Caco-2 (cell line): ENCODE measurements at regions not wholly inside any gene's neighbourhood (a gene's known extent, or its start where the extent isn't known, plus 50 kb on each side); places are given as distances from the start of the nearest gene placed in this dataset.

Experiments
- BruUV-seq: library from RNA; stranded (reverse); fragments of 400-500 nt; replicated peaks from 2 replicates; lab custom pipeline; 2021; lab: Mats Ljungman, UMichigan
- CTCF ChIA-PET: fragments of 300-600 bp; sonication (Branson Sonifier 250); formaldehyde crosslinking; loops from one replicate; lab custom pipeline; 2022; ENCODE audit warnings: antibody characterized with exemption; lab: Charles Lee
- POLR2A ChIA-PET: fragments of 300-600 bp; sonication (Branson Sonifier 250); formaldehyde crosslinking; loops from one replicate; lab custom pipeline; 2022; ENCODE audit warnings: antibody characterized with exemption; lab: Charles Lee
- DNase-seq, 2 experiments: peaks; one replicate each; pipeline versions ENCODE4 v3.0.0 to v3.0.0-alpha.2; 2020 to 2022
- H3K27me3 ChIP-seq: replicated peaks from 2 replicates; pipeline ENCODE4 v1.6.0; 2011; ENCODE audit warnings: low read length; ENCODE audit not compliant: control insufficient read depth, insufficient read depth
- H3K36me3 ChIP-seq: 2 replicates; pipeline ENCODE4 v1.5.1; 2011; ENCODE audit warnings: low read length; ENCODE audit not compliant: control insufficient read depth, insufficient read depth
- H3K4me1 ChIP-seq: fragments of 250-450 bp; sonication (Bioruptor Pico); 2 replicates; pipeline ENCODE4 v1.5.1; 2020; ENCODE audit warnings: mild to moderate bottlenecking
- H3K4me3 ChIP-seq: 2 replicates; pipeline ENCODE4 v1.5.1; 2011; ENCODE audit warnings: low read depth, mild to moderate bottlenecking, control low read depth, low read length
- H3K9me3 ChIP-seq: fragments of 250-450 bp; sonication (Bioruptor Pico); 2 replicates; pipeline ENCODE4 v1.5.1; 2020; ENCODE audit warnings: mild to moderate bottlenecking, moderate library complexity
- H3K27ac Mint-ChIP-seq: one replicate; pipeline ENCODE4 v1.8.0; 2022; ENCODE audit warnings: mixed read lengths; ENCODE audit not compliant: unreplicated experiment
- H3K27me3 Mint-ChIP-seq: one replicate; pipeline ENCODE4 v1.8.0; 2022; ENCODE audit warnings: mixed read lengths; ENCODE audit not compliant: insufficient read depth, unreplicated experiment
- H3K36me3 Mint-ChIP-seq: one replicate; pipeline ENCODE4 v1.8.0; 2022; ENCODE audit warnings: mild to moderate bottlenecking, mixed read lengths; ENCODE audit not compliant: insufficient read depth, unreplicated experiment
- H3K4me1 Mint-ChIP-seq: one replicate; pipeline ENCODE4 v1.8.0; 2022; ENCODE audit warnings: low read depth, mixed read lengths; ENCODE audit not compliant: unreplicated experiment
- H3K4me3 Mint-ChIP-seq: one replicate; pipeline ENCODE4 v1.8.0; 2022; ENCODE audit warnings: mild to moderate bottlenecking, moderate library complexity, mixed read lengths; ENCODE audit not compliant: unreplicated experiment
- H3K9me3 Mint-ChIP-seq: one replicate; pipeline ENCODE4 v1.8.0; 2022; ENCODE audit warnings: mixed read lengths; ENCODE audit not compliant: unreplicated experiment
- intact Hi-C: fragments of 100-400 bp; cut with micrococcal nuclease; formaldehyde crosslinking; loops from one replicate; pipeline ENCODE4 v1.10.0; 2022; ENCODE audit not compliant: unreplicated experiment
- TF ChIP-seq, protein P1 (sequence below), 2 experiments: fragments of 200-600 bp in 1 of 2; IDR thresholded peaks; 1 replicate in 1 of 2; 2 replicates in 1 of 2; pipeline versions ENCODE4 v1.5.1 to v1.8.0; 2011 to 2022; ENCODE audit warnings: antibody characterized with exemption in 1 of 2, control low read depth in 1 of 2, inconsistent platforms in 1 of 2, low read depth in 1 of 2, low read length in 1 of 2, mild to moderate bottlenecking in 1 of 2, moderate library complexity in 1 of 2; ENCODE audit not compliant: insufficient read depth in 1 of 2, severe bottlenecking in 1 of 2, unreplicated experiment in 1 of 2

DNA sequence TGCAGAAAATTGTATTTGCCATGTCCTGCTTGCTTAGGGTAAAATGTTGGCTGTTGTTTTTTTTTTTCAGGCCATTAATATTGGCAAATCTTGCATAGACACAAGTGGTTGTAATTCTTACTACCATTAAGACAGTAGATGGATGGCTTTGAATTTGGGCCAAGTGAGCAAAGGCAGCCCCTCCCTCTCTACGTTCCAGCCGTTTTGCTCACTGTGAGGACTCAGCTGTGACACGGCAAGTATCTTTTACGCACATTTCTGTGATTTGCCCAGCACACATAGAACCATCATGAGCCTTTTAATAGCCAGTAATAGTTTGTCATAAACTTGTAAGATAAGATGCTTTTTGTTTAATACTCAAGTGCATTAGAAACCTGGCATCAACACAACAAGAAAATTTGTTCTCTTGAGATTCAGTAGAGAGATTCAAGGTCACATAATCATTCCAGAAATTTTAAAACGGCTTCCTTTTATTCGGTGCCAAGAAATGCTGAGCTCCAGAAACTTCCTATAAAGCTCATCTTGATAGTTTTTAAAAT, 205.2 kb upstream of the ADCY2 start:
- intact Hi-C loops = no loop called here
- BruUV-seq = no TSS peak

DNA sequence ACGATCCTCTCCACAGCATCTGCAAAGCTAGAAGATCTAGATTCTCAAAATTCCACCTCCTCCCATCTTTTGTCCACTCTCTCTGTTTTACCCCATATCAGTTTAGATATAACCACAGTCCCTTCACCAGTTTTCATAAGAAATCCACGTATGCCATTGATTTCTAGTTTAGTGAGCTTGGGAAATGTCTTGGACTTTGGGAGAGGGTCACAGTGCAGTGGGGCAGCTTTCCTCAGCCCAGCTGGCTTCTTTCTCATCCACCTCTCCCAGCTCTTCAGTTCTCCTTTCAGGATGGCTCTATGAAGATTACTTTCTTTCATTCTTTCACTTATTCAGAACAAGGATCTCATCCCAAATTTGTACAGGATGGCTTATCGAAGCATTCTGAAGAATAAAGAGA, 203.9 kb upstream of the ADCY2 start:
- no peak overlapping the region for H3K27ac Mint-ChIP-seq
- H3K27me3 Mint-ChIP-seq = no peaks in the 10 kb centered on the region
- Histone ChIP-seq H3K36me3 (no peaks in the 10 kb centered on the region), H3K9me3 (no peaks in the 10 kb centered on the region), H3K27me3 (no peaks in the 10 kb centered on the region), H3K4me3 (no peak overlapping the region), H3K4me1 (no peaks in the 10 kb centered on the region)
- no peak overlapping the region for H3K4me3 Mint-ChIP-seq
- BruUV-seq = no TSS peak
- no peak for DNase-seq
- H3K36me3 Mint-ChIP-seq = no peaks in the 10 kb centered on the region
- ChIA-PET POLR2A (no interaction called here), CTCF (no interaction called here)
- TF ChIP-seq, protein P1, sequence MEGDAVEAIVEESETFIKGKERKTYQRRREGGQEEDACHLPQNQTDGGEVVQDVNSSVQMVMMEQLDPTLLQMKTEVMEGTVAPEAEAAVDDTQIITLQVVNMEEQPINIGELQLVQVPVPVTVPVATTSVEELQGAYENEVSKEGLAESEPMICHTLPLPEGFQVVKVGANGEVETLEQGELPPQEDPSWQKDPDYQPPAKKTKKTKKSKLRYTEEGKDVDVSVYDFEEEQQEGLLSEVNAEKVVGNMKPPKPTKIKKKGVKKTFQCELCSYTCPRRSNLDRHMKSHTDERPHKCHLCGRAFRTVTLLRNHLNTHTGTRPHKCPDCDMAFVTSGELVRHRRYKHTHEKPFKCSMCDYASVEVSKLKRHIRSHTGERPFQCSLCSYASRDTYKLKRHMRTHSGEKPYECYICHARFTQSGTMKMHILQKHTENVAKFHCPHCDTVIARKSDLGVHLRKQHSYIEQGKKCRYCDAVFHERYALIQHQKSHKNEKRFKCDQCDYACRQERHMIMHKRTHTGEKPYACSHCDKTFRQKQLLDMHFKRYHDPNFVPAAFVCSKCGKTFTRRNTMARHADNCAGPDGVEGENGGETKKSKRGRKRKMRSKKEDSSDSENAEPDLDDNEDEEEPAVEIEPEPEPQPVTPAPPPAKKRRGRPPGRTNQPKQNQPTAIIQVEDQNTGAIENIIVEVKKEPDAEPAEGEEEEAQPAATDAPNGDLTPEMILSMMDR (IDR thresholded peaks at IDR 0.05; ENCODE audit: insufficient read depth in 1 of 2, low read depth in 1 of 2, low read length in 1 of 2, severe bottlenecking in 1 of 2, unreplicated experiment in 1 of 2) = no peak
- no peaks in the 10 kb centered on the region for H3K4me1 Mint-ChIP-seq
- peaks cover 15% of the 10 kb centered on the region for H3K9me3 Mint-ChIP-seq
- intact Hi-C loops = no loop called here

More for the DNA sequence above, 205.2 kb upstream of the ADCY2 start:
- Histone ChIP-seq H3K36me3 (no peaks in the 10 kb centered on the region), H3K27me3 (no peaks in the 10 kb centered on the region), H3K9me3 (no peaks in the 10 kb centered on the region), H3K4me1 (no peaks in the 10 kb centered on the region), H3K4me3 (no peak overlapping the region)
- H3K27ac Mint-ChIP-seq = no peak overlapping the region
- POLR2A ChIA-PET = no interaction called here
- TF ChIP-seq, protein P1 (IDR thresholded peaks at IDR 0.05; ENCODE audit: insufficient read depth in 1 of 2, low read depth in 1 of 2, low read length in 1 of 2, severe bottlenecking in 1 of 2, unreplicated experiment in 1 of 2) = no peak
- peaks cover 15% of the 10 kb centered on the region for H3K9me3 Mint-ChIP-seq
- DNase-seq = no peak
- H3K4me1 Mint-ChIP-seq = no peaks in the 10 kb centered on the region
- no peak overlapping the region for H3K4me3 Mint-ChIP-seq
- CTCF ChIA-PET = no interaction called here
- no peaks in the 10 kb centered on the region for H3K27me3 Mint-ChIP-seq
- no peaks in the 10 kb centered on the region for H3K36me3 Mint-ChIP-seq

DNA sequence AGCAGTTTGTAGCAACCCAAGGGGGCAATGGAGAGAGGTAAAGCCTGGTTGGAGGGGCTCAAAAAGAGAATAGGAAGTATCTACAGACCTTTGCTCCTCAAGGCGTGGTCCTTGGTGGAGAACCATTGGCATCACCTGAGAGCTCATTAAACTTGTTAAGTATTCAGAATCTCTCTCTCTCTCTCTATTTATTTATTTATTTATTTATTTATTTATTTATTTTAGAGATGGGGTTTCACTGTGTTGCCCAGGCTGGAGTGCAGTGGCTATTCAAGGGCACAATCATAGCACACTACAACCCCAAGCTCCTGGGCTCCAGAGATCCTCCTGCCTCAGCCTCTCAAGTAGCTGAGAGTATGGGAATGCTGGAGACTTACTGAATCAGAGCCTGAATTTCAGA, 193.1 kb upstream of the ADCY2 start:
- no TSS peak for BruUV-seq
- H3K4me1 Mint-ChIP-seq = no peaks in the 10 kb centered on the region
- TF ChIP-seq, protein P1 (IDR thresholded peaks at IDR 0.05; ENCODE audit: insufficient read depth in 1 of 2, low read depth in 1 of 2, low read length in 1 of 2, severe bottlenecking in 1 of 2, unreplicated experiment in 1 of 2) = no peak

More for the DNA sequence above, 193.1 kb upstream of the ADCY2 start:
- intact Hi-C loops = no loop called here
- ChIA-PET CTCF (no interaction called here), POLR2A (no interaction called here)
- no peaks in the 10 kb centered on the region for H3K36me3 ChIP-seq
- H3K27me3 ChIP-seq = no peaks in the 10 kb centered on the region
- Mint-ChIP-seq H3K27me3 (peaks cover 2% of the 10 kb centered on the region), H3K36me3 (no peaks in the 10 kb centered on the region), H3K9me3 (peaks cover 34% of the 10 kb centered on the region), H3K4me3 (no peak overlapping the region), H3K27ac (no peak overlapping the region)
- no peak overlapping the region for H3K4me3 ChIP-seq
- H3K9me3 ChIP-seq = no peaks in the 10 kb centered on the region
- no peaks in the 10 kb centered on the region for H3K4me1 ChIP-seq
- DNase-seq = no peak
